ENCODE measurements at regions not wholly inside any gene's neighbourhood (a gene's known extent, or its start where the extent isn't known, plus 50 kb on each side); places are given as distances from the start of the nearest gene placed in this dataset.

GRCh38 chr2:154911729-154912128 lies 213.2 kb downstream of the KCNJ3 start:
- TF ChIP-seq CTCF (conservative IDR thresholded peaks at IDR 0.05; ENCODE audit: low read depth, low read length) (no peak), RFX5 (IDR thresholded peaks at IDR 0.05; ENCODE audit: low read depth, low read length) (no peak), FOS (IDR thresholded peaks at IDR 0.05; ENCODE audit: low read depth, low read length) (no peak), BHLHE40 (IDR thresholded peaks at IDR 0.05; ENCODE audit: low read depth, low read length) (no peak), POLR2A (IDR thresholded peaks at IDR 0.05; ENCODE audit: low read depth, low read length) (no peak), ELK1 (IDR thresholded peaks at IDR 0.05; ENCODE audit: borderline replicate concordance, low read depth, low read length) (no peak), RCOR1 (IDR thresholded peaks at IDR 0.05; ENCODE audit: insufficient replicate concordance, low read length) (no peak), MAZ (IDR thresholded peaks at IDR 0.05; ENCODE audit: borderline replicate concordance, low read depth, low read length) (no peak), SMC3 (IDR thresholded peaks at IDR 0.05; ENCODE audit: low read depth, low read length) (no peak), USF2 (IDR thresholded peaks at IDR 0.05; ENCODE audit: low read depth, low read length) (no peak), MAFK (IDR thresholded peaks at IDR 0.05; ENCODE audit: low read depth, low read length) (no peak), CEBPB (IDR thresholded peaks at IDR 0.05; ENCODE audit: low read depth, low read length) (no peak), CHD1 (IDR thresholded peaks at IDR 0.05; ENCODE audit: low read depth, low read length) (no peak)

All from IMR-90 (cell line).